ENCODE measurements at regions not wholly inside any gene's neighbourhood (a gene's known extent, or its start where the extent isn't known, plus 50 kb on each side); places are given as distances from the start of the nearest gene placed in this dataset.

DNA sequence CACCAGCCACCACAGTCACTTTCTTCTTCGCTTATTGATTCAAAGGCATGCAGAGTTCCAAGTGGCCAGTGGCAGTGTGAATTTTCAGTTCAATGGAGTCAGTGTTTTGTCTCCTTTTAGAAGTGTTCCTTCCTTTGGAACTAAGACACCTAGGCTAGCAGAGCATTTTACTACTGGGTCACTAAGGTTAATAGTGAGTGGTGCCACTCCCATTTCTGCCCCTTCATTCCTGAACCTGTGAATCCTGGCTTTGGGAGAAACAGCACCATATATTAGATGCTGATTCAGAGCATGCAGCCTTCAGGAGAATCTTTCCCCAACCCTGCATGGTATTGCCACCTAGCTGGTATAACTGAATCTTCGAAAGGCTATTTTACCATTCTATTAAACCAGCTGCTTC is 312.7 kb downstream of the HRH4 start:
- FAIRE-seq (no peak), DNase-seq (ENCODE audit: insufficient read length, low spot score) (no peak)

DNA sequence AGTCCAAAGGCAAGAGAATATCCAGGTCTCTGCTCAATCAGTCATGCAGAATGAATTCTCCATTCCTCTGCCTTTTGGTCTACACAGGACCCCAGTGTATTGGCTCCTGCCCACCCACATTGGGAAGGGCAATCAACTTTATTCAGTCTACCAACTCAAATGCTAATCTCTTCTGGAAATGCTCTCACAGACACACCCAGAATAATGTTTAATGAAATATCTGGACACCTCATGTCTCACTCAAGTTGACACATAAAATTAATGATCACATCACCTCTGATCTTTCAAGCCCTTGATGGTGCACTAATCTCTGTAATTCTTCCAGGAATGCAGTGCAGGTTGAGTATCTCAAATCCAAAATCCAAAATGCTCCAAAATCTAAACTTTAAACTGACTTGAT is 315.6 kb downstream of the HRH4 start:
- no peak for FAIRE-seq
- DNase-seq (ENCODE audit: insufficient read length, low spot score) = no peak

DNA sequence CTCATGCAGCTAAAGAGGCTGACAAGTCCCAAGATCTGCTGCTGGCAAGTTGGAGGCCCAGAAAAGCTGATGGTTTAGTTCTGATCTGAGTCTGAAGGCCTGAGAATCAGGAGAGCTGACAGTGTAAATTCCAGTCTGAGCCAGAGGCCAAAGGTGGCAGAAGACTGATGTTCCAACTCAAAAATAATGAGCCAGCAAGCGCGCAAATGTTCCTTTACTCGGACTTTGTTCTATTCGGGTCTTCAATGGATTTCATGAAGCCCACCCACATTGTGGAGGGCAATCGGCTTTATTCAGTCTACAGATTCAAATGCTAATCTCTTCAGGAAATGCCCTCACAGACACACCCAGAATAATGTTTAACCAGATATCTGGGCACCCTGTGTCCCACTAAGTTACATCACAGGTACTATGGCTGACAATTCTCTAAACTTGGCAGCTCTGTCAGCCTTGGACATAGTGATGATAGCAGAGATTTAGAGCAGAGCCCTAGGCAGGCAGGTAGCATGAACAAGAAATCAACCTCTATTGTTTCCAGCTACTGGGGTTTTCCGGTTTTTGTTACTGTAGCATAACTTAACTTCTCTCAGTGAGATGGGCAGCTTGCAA is 318.5 kb downstream of the HRH4 start:
- FAIRE-seq (no peak), DNase-seq (ENCODE audit: insufficient read length, low spot score) (no peak)

DNA sequence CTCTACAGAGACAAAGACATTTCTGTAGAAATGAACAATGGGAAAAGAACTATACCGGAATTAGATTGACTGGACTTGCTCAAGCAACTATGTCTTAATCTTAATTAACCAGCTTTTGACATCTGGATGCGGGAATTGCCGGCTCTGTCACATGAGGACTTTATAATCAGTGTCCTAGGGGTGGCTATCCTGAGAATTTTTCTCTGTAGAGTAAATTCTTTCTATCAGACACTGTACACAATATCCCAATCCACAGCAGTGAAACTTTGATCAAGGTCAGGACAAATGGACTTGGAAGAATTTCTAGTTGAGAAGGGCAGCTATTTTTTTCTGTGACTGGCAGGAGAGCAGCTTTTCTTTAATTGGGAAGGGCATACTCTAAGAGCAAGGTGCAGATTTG is 322.1 kb downstream of the HRH4 start:
- FAIRE-seq = no peak

DNA sequence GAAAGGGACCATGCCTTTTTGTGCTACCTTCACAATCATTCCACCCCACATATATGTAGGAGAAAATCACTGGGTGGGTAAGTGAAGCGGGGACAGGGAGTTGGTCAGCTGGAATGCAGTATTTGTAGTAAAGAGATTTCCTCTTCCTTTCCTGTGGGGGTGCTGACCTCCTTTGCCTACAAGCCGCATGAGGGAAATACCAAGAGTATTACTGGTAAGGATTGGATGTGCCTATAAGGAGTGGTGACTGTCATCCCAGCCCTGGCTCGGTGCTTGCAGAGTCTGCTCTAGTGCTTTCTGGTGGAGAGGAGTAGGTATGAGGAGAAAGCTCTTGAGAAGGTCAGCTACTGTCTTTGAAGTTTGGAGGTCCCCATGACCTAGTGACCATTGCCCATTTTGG is 324.6 kb downstream of the HRH4 start:
- DNase-seq (ENCODE audit: insufficient read length, low spot score) (no peak), FAIRE-seq (no peak)

More for the DNA sequence above, 322.1 kb downstream of the HRH4 start:
- DNase-seq (ENCODE audit: insufficient read length, low spot score) = no peak

DNA sequence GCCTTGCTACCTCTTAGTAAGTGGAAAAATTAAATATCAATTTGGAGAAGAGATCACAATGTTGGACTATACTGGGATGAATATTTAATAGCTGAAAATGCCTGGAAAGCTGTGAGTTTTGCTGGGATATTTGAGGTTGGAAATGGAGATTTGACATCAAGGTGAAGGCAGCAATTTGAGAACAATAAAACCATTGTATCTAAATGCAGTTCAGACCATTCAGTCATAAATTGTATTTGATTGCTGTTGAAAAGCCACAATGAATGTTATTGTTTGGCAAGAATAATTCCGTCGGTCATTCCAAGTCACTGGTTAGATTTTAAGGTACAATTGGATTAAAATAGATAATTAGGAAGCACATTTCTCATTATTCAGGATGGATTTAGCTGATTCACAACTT is 325.6 kb downstream of the HRH4 start:
- DNase-seq (ENCODE audit: insufficient read length, low spot score) (no peak), FAIRE-seq (no peak)

DNA sequence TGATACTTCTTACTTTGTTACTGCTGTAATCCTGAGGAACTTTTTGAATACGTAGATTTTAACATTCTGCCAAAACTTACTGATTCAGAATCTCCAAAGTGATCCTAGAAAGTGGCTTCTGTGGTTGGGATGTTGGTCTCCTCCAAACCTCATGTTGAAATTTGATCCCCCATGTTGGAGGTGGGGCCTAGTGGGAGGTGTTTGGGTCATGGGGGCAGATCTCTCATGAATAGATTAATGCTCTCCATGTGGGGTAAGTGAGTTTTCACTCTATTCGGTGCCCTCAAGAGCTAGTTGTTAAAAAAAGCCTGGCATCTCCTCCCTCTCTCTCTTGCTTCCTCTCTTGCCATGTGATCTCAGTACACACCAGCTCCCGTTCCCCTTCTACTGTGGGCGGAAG is 329.9 kb downstream of the HRH4 start:
- DNase-seq (ENCODE audit: insufficient read length, low spot score) (no peak), FAIRE-seq (no peak)

DNA sequence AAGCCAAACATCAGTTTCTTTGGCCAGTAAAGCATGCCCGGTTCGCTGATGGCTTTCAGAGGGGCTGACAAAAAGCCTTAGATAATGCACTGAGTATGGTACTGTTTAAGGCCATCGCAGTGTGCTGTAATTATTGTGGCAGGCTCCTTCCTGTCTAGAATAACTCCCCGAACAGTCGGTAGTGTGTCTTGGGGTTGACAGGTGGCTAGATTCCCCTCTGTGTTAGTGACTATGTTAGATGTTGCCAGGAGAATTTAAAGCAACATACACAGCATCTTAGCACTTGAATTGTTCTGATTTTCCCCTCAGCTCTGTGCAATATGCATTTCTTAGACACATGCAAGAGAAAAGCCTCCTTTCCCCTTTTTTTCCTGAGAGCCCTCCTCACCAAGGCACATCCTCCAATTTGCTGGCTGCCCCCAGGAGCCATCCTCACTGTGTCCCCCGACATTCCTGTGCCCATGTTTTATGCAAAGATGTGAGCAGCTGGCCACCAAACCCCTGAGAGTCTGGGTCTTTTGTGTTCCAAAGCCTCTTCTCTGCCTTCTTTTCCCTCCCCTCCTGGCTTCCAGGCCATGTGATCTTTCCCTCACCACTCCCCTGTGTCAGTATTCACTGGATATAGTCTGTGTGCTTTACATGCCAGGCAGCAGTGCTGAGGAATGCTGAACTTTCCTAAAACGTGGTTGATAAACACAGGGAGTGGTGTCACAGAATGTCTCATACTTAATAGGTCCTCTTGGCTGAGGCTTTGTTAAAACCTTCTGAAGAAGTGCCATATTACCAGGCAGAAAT is 331.5 kb downstream of the HRH4 start:
- no peak for DNase-seq (ENCODE audit: insufficient read length, low spot score)
- FAIRE-seq = no peak

DNA sequence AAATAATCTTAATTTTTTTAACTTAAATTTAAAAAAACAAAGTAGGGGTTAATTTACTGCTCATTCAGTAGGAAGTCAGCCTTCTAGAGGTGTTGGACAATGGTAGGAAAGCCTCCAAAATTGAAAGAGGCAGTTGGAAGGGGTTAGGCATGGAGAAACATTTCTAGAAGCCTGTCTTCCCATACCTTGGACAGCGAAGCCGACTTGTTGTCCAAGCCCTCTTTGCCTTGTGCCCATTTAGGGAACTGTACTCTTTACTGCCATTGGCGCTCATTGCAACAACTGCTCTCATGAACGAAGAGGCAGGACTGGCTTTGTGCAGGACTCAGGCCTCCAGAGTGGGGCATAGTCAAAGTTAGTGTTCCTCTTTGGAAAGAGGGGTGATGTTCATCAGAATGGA is 333.3 kb downstream of the HRH4 start:
- FAIRE-seq (no peak), DNase-seq (ENCODE audit: insufficient read length, low spot score) (no peak)

DNA sequence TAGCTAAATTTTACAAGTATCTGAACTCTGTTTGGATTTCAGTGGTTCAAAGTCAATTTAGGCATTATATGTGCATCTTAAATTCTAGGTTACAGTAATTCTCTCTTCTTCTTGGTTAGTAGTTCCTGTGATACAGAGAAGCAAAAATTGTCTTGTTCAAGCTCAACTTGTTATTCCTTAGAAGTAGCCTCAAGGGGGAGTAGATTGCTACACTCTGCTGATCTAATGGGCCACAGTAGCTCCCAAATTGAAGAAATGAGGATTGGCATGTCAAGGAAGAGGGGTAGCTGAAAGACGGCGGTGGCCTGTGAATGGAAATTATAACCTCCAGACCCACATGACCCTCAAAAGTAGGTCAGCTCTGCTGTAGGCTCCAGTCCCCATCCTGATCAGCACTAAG is 334.7 kb downstream of the HRH4 start:
- FAIRE-seq = no peak
- no peak for DNase-seq (ENCODE audit: insufficient read length, low spot score)

DNA sequence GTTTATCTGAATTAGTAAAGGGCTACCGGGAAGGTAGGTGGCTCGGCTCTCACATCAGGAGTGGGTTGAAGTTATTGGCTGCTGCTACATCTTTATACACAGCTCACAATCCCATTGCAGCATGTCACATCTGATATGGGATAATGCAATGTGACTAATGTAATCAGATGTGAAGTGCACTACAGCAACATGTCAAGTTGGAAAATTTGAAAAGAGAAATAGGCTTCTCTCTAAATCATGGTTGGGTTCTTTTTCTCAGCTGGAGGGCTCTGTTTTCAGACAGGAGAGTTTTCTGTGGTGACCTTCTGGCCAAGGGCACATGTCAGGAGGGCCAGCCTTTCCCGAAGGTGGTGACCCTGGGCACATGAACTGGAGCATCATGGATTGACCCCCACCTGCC is 337.5 kb downstream of the HRH4 start:
- no peak for DNase-seq (ENCODE audit: insufficient read length, low spot score)
- no peak for FAIRE-seq

DNA sequence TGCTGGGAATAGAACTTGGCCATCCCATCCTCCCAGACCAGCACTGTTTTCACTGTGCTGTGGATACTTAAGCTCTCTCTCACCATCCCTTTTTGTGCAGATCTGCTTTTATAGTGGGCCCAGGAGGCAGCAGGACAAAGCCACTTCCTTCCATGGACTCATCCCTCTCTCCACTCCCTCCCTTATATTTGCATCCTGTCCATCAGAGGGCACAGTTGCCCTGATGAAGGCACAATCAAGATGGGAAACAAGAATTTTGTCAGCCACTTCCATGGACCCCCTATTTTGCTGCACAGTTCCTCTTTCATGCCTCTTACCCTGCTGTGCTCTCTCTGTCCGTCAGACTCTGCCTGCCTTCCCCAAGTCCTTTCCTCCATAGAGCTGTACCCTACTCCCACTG is 338.7 kb downstream of the HRH4 start:
- FAIRE-seq (no peak), DNase-seq (ENCODE audit: insufficient read length, low spot score) (no peak)

DNA sequence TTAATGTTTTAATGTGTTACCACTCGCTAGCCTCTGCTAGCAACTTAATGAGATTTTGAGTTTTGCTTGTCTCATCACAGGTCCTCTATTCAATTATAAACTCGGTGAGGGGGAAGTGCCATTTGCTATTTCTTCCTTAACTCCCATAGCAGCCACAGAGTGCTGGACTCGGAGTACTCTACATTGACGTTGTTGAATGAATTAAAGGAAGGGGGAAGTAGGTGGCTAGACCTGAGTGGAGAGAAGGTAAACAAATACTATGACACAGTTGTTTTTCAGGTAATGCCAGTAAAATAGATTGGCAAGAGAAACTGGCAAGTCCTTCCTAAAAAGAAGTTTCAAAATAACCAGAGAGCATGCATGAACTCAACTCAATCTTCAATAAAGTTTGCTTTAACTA is 339.3 kb downstream of the HRH4 start:
- no peak for DNase-seq (ENCODE audit: insufficient read length, low spot score)
- no peak for FAIRE-seq

DNA sequence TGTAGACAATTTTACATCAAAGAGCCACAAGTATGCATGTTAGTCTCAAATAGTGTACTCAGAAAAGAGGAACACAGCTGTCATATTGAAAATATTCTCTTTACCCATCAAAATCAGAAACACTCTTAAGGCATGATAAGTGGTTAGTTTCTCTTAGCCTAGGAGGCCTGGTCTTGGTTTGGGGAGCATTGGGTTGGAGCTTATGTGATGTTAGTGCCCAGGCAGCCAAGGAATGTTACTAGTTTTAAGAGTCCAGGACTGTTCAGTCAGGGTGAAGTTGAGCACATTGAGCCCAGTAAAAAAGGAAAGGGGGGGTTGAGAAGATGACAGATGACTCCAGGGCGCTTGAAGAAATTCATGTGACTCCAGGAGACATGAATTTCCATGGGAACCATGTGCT is 340.6 kb downstream of the HRH4 start:
- FAIRE-seq = no peak
- no peak for DNase-seq (ENCODE audit: insufficient read length, low spot score)

DNA sequence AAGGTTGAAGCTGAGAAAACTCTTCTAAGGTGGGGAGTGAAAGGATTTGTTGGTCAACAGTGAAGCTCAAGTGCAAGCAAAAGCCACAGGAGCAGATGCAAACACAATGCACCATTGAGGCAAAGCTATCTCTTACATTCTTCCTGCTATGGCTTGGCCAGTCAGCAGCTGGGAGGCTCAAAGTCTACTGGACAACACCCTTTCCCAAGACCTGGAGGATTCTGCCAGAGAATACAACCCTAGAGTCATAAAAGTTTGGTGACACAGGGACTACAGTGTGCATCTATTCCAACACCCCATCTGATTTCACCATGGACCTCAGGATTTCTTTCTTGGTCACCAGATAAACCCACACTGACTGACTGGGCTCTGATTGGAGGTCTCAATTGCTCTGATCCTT is 342.0 kb downstream of the HRH4 start:
- FAIRE-seq (no peak), DNase-seq (ENCODE audit: insufficient read length, low spot score) (no peak)

DNA sequence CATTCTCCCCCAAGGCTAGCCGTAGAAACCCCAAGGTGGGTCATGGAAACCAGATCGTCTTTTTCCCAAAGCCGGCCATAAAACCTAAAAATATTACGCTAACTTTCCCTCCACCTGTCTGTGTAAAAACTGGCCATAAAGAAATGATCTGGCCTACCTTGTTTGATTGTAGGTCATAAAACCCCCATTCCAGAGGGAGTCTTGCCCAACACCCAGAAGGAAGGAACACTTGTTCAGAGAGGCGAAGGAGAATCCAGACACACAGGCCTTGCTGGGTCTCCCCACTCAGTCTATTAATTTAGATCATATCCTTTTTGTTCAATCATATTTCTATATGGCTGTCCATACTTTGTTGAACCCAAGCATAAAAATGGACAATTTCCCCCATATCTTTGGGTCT is 344.7 kb downstream of the HRH4 start:
- FAIRE-seq = no peak

DNA sequence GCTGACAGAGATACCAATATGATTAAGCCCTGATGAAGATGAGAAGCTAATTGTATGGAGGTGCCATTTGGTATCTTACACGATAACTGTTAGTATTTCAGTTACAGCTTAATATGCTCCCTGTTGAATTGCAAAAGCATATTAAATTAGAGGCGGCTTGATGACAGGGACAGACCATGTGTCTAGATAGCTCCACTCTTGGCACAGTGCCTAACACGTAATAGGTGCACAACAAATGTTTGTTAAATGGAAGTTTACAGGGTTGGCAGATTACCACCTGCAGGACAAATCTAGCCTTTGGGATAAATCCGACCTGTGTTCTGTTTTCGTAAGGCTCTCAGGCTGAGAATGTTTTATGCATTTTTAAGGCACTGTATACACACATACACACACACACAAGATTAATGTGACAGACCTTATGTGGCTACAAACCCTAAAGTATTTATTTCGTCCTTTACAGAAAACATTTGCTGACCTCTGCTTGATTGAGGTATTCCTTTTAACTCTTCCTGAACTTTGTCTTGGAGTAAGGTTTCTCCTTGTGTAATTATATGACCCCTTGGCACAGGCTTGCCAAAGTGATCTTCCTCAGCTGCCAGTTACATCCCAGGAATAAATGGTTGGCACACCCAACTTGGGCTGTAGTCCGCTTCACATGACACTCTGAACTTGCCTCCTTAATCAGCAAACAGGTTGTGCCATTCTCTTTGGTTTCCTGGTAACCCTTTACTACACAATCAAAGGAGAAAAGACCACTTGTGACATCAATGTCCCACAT is 348.9 kb downstream of the HRH4 start:
- FAIRE-seq = no peak
- no peak for DNase-seq (ENCODE audit: insufficient read length, low spot score)

More for the DNA sequence above, 344.7 kb downstream of the HRH4 start:
- no peak for DNase-seq (ENCODE audit: insufficient read length, low spot score)

DNA sequence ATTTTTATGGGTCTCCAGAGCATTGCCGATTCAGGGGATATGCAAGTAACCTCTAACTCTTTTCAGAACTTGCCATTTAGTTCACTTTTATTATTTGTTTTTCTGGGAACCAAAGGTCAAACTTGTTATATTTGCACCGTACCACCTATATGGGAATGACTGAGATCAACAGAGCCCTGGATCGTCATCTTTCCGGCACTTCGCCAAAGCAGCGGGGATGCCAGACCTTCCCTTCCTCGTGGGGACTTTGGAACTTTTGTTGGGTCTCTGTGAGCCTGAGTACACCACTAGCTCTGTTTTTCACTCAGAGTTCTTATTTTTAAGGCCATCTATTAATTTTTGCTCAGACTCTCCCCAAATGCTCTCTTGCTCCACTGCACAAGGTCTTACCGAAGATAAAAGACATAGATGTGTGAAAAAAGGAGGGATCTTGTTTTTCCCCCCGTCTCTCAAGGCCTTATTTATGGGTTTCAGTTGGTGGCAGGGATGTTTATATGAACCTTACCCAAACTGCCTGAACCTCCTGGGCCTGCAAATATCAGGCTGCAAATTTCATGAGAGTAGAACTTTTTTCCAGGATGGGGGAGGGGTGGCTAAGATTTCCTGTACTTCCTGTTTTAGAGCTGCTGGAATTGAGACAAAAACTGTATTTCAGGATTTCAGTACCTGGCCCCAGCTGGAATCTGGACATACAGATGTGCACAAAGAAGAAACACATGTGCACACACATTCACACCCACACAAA is 350.3 kb downstream of the HRH4 start:
- FAIRE-seq (no peak), DNase-seq (ENCODE audit: insufficient read length, low spot score) (no peak)

DNA sequence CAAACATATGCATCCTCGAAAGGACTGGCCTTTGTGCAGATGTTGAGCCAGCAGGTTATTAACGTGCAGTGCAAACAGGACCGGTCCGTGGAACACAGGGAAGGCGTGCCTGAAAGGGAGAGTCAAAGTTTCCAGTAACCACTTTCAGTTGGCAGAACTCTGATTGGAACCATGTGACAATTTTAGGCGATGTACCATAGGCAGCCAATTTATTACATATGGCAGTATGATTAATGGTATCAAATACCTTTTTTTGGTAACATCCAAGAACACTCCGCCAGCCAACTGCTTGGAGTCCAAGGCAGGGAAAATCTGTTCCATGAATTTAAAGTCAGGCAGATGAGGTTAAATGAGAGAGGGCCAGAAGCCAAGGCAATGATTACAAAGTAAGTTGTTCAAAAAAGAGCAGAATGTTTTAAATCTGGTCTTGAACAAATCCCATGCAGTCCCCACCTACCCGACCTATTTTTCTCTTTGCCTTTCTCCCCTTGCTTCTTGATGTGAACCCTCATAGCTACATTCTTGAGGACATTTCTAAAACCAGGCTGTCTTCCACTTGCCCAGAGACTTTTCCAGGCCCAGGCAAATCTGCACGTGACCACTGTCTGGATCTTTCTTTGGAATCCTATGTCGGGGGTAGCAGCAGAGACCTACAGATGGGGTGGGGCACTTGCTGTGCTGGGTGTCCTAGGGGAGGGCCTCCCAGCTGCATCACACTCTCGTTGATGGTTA is 351.7 kb downstream of the HRH4 start:
- FAIRE-seq (no peak), DNase-seq (ENCODE audit: insufficient read length, low spot score) (no peak)

DNA sequence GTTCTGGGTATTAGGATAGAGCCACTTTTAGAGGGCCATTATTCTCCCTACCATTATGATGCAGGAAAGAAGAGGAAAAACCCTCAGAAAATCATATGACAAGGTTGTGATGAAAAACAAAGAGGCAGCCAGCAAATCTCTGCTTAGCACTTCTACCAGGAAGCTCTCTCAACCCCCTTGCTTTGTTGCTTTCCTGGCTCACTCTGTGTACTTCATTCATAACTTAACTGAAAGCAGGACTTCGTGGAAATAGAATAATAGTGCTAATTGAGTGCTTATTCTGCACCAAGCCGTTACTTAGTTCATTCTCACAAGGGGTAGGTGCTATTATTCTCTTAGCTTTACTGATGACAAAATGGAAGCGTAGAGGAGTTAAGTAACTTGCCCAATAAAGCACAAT is 354.1 kb downstream of the HRH4 start:
- DNase-seq (ENCODE audit: insufficient read length, low spot score) (no peak), FAIRE-seq (no peak)

DNA sequence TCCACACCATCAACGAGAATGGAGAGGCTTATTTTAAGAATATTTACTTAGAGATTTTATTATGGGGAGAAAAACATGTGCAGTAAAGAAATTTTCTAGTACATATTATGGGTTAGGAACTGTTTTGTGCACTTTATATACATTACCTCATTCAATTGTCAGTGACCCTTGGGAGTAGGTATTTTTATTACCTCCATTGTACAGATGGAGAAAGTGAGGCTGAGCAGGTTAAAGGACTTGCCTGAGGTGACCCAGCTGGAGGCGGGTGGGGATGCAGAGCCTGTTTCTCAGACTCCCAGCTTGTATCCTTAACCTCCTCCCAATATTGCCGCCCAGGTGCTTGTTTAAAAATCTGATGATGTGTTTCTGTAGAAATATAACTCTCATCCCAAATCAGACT is 356.7 kb downstream of the HRH4 start:
- FAIRE-seq = no peak
- no peak for DNase-seq (ENCODE audit: insufficient read length, low spot score)

Measured in HTR-8/SVneo (cell line).